GM23338 (cell line): ENCODE measurements at regions not wholly inside any gene's neighbourhood (a gene's known extent, or its start where the extent isn't known, plus 50 kb on each side); places are given as distances from the start of the nearest gene placed in this dataset.
A peak's percentile ranks its signal among the peaks of the same experiment; 100 is the strongest.

Experiments used
- ATAC-seq: fragments of 200-7000 bp; cut with Tn5 transposase; 3 replicates; pipeline ENCODE4 v1.9.1; 2020
- DNase-seq: peaks from one replicate; pipeline ENCODE4 v3.0.0-alpha.2; 2015; ENCODE audit warnings: low spot score
- H2AFZ ChIP-seq: fragments of 200-600 bp; sonication (generic); 2 replicates; pipeline ENCODE4 v1.8.0; 2016; ENCODE audit warnings: antibody characterized with exemption, mild to moderate bottlenecking, moderate library complexity
- H3F3A ChIP-seq: fragments of 200-600 bp; sonication (generic); replicated peaks from 2 replicates; pipeline ENCODE4 v1.8.0; 2017; ENCODE audit warnings: antibody characterized with exemption, mixed run types, low read depth
- H3K27ac ChIP-seq: fragments of 200-600 bp; sonication (generic); 2 replicates; pipeline ENCODE4 v1.6.1; 2016; ENCODE audit warnings: low read depth
- H3K27me3 ChIP-seq: fragments of 200-600 bp; sonication (generic); 2 replicates; pipeline ENCODE4 v1.8.0; 2016; ENCODE audit warnings: mild to moderate bottlenecking, mixed run types, moderate library complexity; ENCODE audit not compliant: insufficient read depth
- H3K36me3 ChIP-seq: fragments of 200-600 bp; sonication (generic); 2 replicates; pipeline ENCODE4 v1.8.0; 2016; ENCODE audit warnings: mild to moderate bottlenecking; ENCODE audit not compliant: insufficient read depth
- H3K4me1 ChIP-seq: fragments of 200-600 bp; sonication (generic); 2 replicates; pipeline ENCODE4 v1.8.0; 2016; ENCODE audit warnings: mild to moderate bottlenecking, moderate library complexity; ENCODE audit not compliant: insufficient read depth
- H3K4me2 ChIP-seq: fragments of 200-600 bp; sonication (generic); 2 replicates; pipeline ENCODE4 v1.7.1; 2017; ENCODE audit warnings: mixed run types
- H3K4me3 ChIP-seq: fragments of 200-600 bp; sonication (generic); 2 replicates; pipeline ENCODE4 v1.6.1; 2016; ENCODE audit warnings: mixed run types
- H3K79me2 ChIP-seq: fragments of 200-600 bp; sonication (generic); replicated peaks from 2 replicates; pipeline ENCODE4 v1.8.0; 2017; ENCODE audit warnings: mild to moderate bottlenecking; ENCODE audit not compliant: insufficient read depth
- H3K9me2 ChIP-seq: fragments of 200-600 bp; sonication (generic); 2 replicates; pipeline ENCODE4 v1.8.0; 2017; ENCODE audit not compliant: insufficient read depth
- H4K20me1 ChIP-seq: fragments of 200-600 bp; sonication (generic); replicated peaks from 2 replicates; pipeline ENCODE4 v1.8.0; 2017; ENCODE audit warnings: mild to moderate bottlenecking; ENCODE audit not compliant: insufficient read depth
- H3K27ac Mint-ChIP-seq: 2 replicates; pipeline ENCODE4 v1.8.0; 2020; ENCODE audit warnings: inconsistent platforms, mild to moderate bottlenecking, moderate library complexity, mixed read lengths
- H3K27me3 Mint-ChIP-seq: 3 replicates; pipeline ENCODE4 v1.8.0; 2022; ENCODE audit warnings: low read depth, mild to moderate bottlenecking, moderate library complexity, mixed read lengths, inconsistent platforms; ENCODE audit not compliant: insufficient read depth, poor library complexity
- H3K36me3 Mint-ChIP-seq: 3 replicates; pipeline ENCODE4 v1.8.0; 2021; ENCODE audit warnings: low read depth, mild to moderate bottlenecking, inconsistent platforms, moderate library complexity, mixed read lengths
- H3K4me1 Mint-ChIP-seq: 3 replicates; pipeline ENCODE4 v1.8.0; 2020; ENCODE audit warnings: mild to moderate bottlenecking, inconsistent platforms, mixed read lengths
- H3K4me3 Mint-ChIP-seq: 3 replicates; pipeline ENCODE4 v1.8.0; 2021; ENCODE audit warnings: moderate library complexity, mild to moderate bottlenecking, inconsistent platforms, mixed read lengths
- H3K9me3 Mint-ChIP-seq: 3 replicates; pipeline ENCODE4 v1.8.0; 2020; ENCODE audit warnings: moderate library complexity, mild to moderate bottlenecking, inconsistent platforms, mixed read lengths
- CREB1 ChIP-seq: fragments of 250-450 bp; sonication (Bioruptor Pico); IDR thresholded peaks from 2 replicates; pipeline ENCODE4 v1.5.0; 2020; ENCODE audit warnings: low read depth, mild to moderate bottlenecking, moderate library complexity
- ETS1 ChIP-seq: IDR thresholded peaks from 2 replicates; pipeline ENCODE4 v1.6.1; 2016; ENCODE audit warnings: antibody characterized with exemption
- EZH2 ChIP-seq: fragments of 200-600 bp; sonication (generic); IDR thresholded peaks from one replicate; pipeline ENCODE4 v1.8.0; 2017; ENCODE audit warnings: antibody characterized with exemption, mild to moderate bottlenecking, low read depth; ENCODE audit not compliant: unreplicated experiment
- EZH2phosphoT487 ChIP-seq: fragments of 200-600 bp; sonication (generic); IDR thresholded peaks from one replicate; pipeline ENCODE4 v1.8.1; 2018; ENCODE audit warnings: antibody characterized with exemption; ENCODE audit not compliant: unreplicated experiment
- JUNB ChIP-seq: IDR thresholded peaks from one replicate; pipeline ENCODE4 v1.6.1; 2016; ENCODE audit warnings: antibody characterized with exemption; ENCODE audit not compliant: unreplicated experiment
- NANOG ChIP-seq: IDR thresholded peaks from 2 replicates; pipeline ENCODE4 v1.6.1; 2016; ENCODE audit warnings: antibody characterized with exemption, borderline replicate concordance
- POLR2AphosphoS5 ChIP-seq: IDR thresholded peaks from 2 replicates; pipeline ENCODE4 v1.6.1; 2016; ENCODE audit warnings: antibody characterized with exemption, low read depth
- REST ChIP-seq: IDR thresholded peaks from one replicate; pipeline ENCODE4 v1.6.1; 2018; ENCODE audit warnings: antibody characterized with exemption; ENCODE audit not compliant: unreplicated experiment
- STAT1 ChIP-seq: IDR thresholded peaks from one replicate; pipeline ENCODE4 v1.6.1; 2016; ENCODE audit warnings: antibody characterized with exemption; ENCODE audit not compliant: unreplicated experiment
- ZNF114 ChIP-seq: fragments of 250-450 bp; sonication (Bioruptor Pico); IDR thresholded peaks from 2 replicates; pipeline ENCODE4 v1.5.0; 2020; ENCODE audit warnings: mild to moderate bottlenecking, moderate library complexity
- ZNF331 ChIP-seq: fragments of 250-450 bp; sonication (Bioruptor Pico); IDR thresholded peaks from 2 replicates; pipeline ENCODE4 v1.5.0; 2020; ENCODE audit warnings: low read depth, mild to moderate bottlenecking, moderate library complexity
- TF ChIP-seq, protein P1 (sequence below): fragments of 250-450 bp; sonication (Bioruptor Pico); IDR thresholded peaks from 2 replicates; pipeline ENCODE4 v1.5.0; 2020; ENCODE audit warnings: mild to moderate bottlenecking, moderate library complexity
- TF ChIP-seq, protein P2 (sequence below), 2 experiments: fragments of 200-600 bp in 1 of 2; sonication (generic) in 1 of 2; conservative IDR thresholded peaks; 2 replicates each; pipeline versions ENCODE4 v1.5.1 to v1.6.1; 2016 to 2017; ENCODE audit warnings: antibody characterized with exemption in 2 of 2, low read depth in 2 of 2, mild to moderate bottlenecking in 2 of 2, moderate library complexity in 1 of 2

DNA sequence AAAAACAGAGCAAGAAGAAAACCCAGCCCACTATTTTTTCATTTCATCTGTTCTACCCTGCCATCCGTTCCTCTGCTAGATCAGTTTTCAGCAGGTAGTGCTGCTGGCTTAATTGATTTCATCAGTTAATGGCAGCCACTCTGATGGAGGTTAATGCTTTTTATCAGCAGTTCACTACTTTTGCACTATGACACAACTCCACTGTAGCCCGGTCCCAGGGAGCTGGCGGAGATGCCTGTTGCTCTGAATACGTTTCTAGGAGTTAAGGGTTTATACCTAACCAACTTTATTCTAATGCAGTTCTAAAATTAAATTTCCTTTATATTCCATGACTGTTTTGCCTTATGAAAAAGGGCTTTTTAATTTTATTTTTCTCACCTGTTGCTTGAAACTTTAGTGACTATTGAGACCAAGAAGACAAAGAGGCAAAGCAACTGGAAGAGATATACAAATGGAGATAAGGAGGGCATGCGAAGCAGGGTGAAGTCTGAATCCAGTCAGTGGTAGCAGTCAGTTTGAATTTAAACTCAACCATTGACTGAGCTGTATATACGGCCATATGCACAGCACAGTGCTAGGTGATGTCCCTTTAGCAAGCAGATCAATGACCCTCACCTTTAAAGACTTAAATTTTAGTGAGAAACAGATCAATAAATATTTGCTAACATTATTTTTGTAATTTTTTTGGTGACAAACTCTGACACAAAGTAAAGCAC, 477.9 kb downstream of the LMO4 start:
- Mint-ChIP-seq H3K4me1 (peaks cover 16% of the 10 kb centered on the region; the same call in 2 of the 3 replicates), H3K9me3 (peaks cover 6% of the 10 kb centered on the region; the same call in 2 of the 3 replicates), H3K27me3 (no peaks in the 10 kb centered on the region), H3K36me3 (peaks cover 4% of the 10 kb centered on the region; the same call in 2 of the 3 replicates), H3K27ac (no peak overlapping the region), H3K4me3 (no peak overlapping the region)
- DNase-seq (no peak), ATAC-seq (no peak)
- Histone ChIP-seq H3K9me2 (0 out of 2 replicates have a peak, but pooled peaks cover 3% of the 10 kb centered on the region), H3K79me2 (no peaks in the 10 kb centered on the region), H3K27me3 (no peaks in the 10 kb centered on the region), H3F3A (no peaks in the 10 kb centered on the region), H4K20me1 (no peaks in the 10 kb centered on the region), H3K27ac (no peak overlapping the region), H3K4me1 (no peaks in the 10 kb centered on the region), H2AFZ (peak overlapping the region; percentile 35), H3K4me3 (no peak overlapping the region), H3K4me2 (no peak overlapping the region), H3K36me3 (no peaks in the 10 kb centered on the region)
- TF ChIP-seq POLR2AphosphoS5: no peak
- no peak for TF ChIP-seq EZH2
- no peak for TF ChIP-seq REST
- TF ChIP-seq JUNB: no peak
- TF ChIP-seq EZH2phosphoT487: no peak
- no peak for TF ChIP-seq STAT1
- TF ChIP-seq ETS1: no peak
- TF ChIP-seq CREB1 (CRISPR knock-in tag): no peak
- TF ChIP-seq, protein P1, sequence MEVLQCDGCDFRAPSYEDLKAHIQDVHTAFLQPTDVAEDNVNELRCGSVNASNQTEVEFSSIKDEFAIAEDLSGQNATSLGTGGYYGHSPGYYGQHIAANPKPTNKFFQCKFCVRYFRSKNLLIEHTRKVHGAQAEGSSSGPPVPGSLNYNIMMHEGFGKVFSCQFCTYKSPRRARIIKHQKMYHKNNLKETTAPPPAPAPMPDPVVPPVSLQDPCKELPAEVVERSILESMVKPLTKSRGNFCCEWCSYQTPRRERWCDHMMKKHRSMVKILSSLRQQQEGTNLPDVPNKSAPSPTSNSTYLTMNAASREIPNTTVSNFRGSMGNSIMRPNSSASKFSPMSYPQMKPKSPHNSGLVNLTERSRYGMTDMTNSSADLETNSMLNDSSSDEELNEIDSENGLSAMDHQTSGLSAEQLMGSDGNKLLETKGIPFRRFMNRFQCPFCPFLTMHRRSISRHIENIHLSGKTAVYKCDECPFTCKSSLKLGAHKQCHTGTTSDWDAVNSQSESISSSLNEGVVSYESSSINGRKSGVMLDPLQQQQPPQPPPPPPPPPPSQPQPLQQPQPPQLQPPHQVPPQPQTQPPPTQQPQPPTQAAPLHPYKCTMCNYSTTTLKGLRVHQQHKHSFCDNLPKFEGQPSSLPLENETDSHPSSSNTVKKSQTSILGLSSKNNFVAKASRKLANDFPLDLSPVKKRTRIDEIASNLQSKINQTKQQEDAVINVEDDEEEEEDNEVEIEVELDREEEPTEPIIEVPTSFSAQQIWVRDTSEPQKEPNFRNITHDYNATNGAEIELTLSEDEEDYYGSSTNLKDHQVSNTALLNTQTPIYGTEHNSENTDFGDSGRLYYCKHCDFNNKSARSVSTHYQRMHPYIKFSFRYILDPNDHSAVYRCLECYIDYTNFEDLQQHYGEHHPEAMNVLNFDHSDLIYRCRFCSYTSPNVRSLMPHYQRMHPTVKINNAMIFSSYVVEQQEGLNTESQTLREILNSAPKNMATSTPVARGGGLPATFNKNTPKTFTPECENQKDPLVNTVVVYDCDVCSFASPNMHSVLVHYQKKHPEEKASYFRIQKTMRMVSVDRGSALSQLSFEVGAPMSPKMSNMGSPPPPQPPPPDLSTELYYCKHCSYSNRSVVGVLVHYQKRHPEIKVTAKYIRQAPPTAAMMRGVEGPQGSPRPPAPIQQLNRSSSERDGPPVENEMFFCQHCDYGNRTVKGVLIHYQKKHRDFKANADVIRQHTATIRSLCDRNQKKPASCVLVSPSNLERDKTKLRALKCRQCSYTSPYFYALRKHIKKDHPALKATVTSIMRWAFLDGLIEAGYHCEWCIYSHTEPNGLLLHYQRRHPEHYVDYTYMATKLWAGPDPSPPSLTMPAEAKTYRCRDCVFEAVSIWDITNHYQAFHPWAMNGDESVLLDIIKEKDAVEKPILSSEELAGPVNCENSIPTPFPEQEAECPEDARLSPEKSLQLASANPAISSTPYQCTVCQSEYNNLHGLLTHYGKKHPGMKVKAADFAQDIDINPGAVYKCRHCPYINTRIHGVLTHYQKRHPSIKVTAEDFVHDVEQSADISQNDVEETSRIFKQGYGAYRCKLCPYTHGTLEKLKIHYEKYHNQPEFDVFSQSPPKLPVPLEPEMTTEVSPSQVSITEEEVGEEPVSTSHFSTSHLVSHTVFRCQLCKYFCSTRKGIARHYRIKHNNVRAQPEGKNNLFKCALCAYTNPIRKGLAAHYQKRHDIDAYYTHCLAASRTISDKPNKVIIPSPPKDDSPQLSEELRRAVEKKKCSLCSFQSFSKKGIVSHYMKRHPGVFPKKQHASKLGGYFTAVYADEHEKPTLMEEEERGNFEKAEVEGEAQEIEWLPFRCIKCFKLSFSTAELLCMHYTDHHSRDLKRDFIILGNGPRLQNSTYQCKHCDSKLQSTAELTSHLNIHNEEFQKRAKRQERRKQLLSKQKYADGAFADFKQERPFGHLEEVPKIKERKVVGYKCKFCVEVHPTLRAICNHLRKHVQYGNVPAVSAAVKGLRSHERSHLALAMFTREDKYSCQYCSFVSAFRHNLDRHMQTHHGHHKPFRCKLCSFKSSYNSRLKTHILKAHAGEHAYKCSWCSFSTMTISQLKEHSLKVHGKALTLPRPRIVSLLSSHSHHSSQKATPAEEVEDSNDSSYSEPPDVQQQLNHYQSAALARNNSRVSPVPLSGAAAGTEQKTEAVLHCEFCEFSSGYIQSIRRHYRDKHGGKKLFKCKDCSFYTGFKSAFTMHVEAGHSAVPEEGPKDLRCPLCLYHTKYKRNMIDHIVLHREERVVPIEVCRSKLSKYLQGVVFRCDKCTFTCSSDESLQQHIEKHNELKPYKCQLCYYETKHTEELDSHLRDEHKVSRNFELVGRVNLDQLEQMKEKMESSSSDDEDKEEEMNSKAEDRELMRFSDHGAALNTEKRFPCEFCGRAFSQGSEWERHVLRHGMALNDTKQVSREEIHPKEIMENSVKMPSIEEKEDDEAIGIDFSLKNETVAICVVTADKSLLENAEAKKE (CRISPR knock-in tag): no peak
- TF ChIP-seq NANOG: no peak
- TF ChIP-seq, protein P2, sequence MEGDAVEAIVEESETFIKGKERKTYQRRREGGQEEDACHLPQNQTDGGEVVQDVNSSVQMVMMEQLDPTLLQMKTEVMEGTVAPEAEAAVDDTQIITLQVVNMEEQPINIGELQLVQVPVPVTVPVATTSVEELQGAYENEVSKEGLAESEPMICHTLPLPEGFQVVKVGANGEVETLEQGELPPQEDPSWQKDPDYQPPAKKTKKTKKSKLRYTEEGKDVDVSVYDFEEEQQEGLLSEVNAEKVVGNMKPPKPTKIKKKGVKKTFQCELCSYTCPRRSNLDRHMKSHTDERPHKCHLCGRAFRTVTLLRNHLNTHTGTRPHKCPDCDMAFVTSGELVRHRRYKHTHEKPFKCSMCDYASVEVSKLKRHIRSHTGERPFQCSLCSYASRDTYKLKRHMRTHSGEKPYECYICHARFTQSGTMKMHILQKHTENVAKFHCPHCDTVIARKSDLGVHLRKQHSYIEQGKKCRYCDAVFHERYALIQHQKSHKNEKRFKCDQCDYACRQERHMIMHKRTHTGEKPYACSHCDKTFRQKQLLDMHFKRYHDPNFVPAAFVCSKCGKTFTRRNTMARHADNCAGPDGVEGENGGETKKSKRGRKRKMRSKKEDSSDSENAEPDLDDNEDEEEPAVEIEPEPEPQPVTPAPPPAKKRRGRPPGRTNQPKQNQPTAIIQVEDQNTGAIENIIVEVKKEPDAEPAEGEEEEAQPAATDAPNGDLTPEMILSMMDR (conservative IDR thresholded peaks at IDR 0.05; ENCODE audit: low read depth in 2 of 2): no peak
- no peak for TF ChIP-seq ZNF331
- TF ChIP-seq ZNF114 (CRISPR knock-in tag): no peak
